ENCODE measurements at regions not wholly inside any gene's neighbourhood (a gene's known extent, or its start where the extent isn't known, plus 50 kb on each side); places are given as distances from the start of the nearest gene placed in this dataset.

DNA sequence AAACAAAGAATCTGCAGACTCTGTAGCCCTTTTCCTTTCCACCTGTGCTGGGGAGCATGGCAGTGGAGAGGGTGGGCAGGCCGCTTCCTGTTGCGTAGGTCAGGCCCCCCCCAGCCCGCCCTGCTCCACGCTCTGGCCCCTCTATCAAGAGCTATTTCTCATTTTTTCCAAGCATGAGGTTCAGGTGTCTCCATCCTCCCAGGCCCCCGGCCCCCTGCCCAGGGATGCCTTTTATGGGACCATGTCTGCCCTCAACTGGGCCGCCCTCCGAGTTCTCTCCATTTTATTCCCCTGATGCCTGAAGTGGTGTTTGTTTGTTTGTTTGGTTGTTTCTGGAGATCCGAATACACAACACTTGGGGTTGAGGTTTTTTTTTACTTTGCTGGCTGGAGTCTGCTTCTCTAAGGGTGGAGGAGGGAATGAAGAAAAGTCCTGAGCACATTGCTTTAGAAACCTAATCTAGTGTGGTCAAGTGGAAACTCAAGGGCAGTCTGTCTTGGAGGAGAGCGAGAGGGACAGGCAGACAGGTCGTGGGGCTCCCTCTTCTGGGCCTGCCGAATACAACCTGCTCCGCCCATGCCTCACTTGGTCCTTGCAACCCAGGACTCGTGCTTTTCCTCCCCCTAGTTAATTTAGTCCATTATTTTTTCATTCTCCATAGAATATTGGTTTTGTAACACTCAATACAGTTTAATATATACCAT lies 176.5 kb upstream of the LYSMD4 start:
- FAIRE-seq: no peak

DNA sequence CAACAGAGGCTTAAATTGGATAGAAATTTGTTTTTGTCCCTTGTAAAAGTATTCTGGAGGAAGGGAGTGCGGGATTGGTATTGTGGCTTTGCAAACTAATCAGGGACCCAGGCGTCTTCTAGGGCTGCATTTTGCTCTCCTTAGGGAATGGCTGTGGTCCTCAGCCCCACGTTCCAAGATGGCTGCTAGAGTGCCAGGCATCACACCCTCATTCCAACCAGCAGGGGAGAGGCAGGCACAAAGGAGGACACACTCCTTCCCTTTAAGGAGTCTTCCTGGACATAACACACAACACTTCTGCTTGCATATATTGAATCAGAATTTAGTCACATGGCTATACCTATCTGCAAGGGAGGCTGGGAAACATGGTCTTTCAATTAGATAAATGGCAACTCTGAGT lies 174.5 kb upstream of the LYSMD4 start:
- Histone ChIP-seq H3K36me3 (ENCODE audit: control insufficient read depth, insufficient read depth, low read length) (no peaks in the 10 kb centered on the region), H3K4me3 (ENCODE audit: low read depth, low read length) (no peak overlapping the region), H3K27me3 (ENCODE audit: control insufficient read depth, insufficient read depth, low read length) (no peaks in the 10 kb centered on the region)
- DNase-seq (ENCODE audit: low read depth) (no peak), FAIRE-seq (no peak)
- no peak for TF ChIP-seq CTCF (IDR thresholded peaks at IDR 0.05; ENCODE audit: insufficient read depth, low read length, severe bottlenecking)

More for the DNA sequence above, 176.5 kb upstream of the LYSMD4 start:
- H3K4me3 ChIP-seq (ENCODE audit: low read depth, low read length): no peak overlapping the region
- DNase-seq (ENCODE audit: low read depth): peak; percentile 5
- TF ChIP-seq CTCF (IDR thresholded peaks at IDR 0.05; ENCODE audit: insufficient read depth, low read length, severe bottlenecking): peak; percentile 38
- no peaks in the 10 kb centered on the region for H3K27me3 ChIP-seq (ENCODE audit: control insufficient read depth, insufficient read depth, low read length)
- no peaks in the 10 kb centered on the region for H3K36me3 ChIP-seq (ENCODE audit: control insufficient read depth, insufficient read depth, low read length)

DNA sequence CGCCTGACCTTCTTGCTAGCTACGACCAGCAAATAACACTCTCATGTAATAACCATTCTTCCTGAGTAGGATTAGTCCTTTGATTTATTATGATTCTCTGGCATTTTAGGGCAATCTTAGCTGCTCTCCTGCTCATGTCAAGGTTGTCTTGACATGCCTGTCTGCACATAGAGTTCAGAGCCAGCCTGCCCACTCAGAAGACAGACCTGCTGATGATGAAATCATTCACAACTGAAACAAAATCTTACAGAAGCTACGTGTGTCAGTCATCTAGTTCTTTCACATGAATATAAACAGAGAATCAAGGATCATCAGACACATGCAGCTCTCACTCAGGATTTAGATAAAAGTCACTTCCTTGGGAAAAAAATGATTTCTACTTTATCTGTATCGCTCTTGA lies 173.6 kb upstream of the LYSMD4 start:
- no peaks in the 10 kb centered on the region for H3K27me3 ChIP-seq (ENCODE audit: control insufficient read depth, insufficient read depth, low read length)
- no peak for FAIRE-seq
- TF ChIP-seq CTCF (IDR thresholded peaks at IDR 0.05; ENCODE audit: insufficient read depth, low read length, severe bottlenecking): no peak

DNA sequence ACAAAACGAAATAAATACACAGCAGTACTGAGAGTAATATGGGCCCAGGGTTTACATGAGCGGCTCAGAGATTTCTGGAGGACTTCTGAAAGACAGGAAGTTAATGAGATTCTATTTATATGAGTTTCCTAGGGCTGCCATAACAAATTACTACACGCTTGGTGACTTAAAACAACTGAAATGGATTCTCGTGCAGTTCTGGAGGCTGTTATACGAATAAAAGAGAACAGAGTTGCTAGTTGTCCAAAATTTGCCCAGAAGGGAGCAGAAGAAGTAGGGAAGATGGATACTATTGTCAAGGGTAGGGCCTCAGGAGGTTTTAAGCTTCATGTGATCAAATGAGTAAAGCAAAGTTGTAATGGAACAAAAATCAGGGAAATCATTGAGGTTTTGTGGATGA lies 173.1 kb upstream of the LYSMD4 start:
- H3K27me3 ChIP-seq (ENCODE audit: control insufficient read depth, insufficient read depth, low read length): no peaks in the 10 kb centered on the region
- H3K4me3 ChIP-seq (ENCODE audit: low read depth, low read length): no peak overlapping the region
- DNase-seq (ENCODE audit: low read depth): no peak
- FAIRE-seq: no peak
- H3K36me3 ChIP-seq (ENCODE audit: control insufficient read depth, insufficient read depth, low read length): no peaks in the 10 kb centered on the region
- TF ChIP-seq CTCF (IDR thresholded peaks at IDR 0.05; ENCODE audit: insufficient read depth, low read length, severe bottlenecking): no peak

More for the DNA sequence above, 173.6 kb upstream of the LYSMD4 start:
- Histone ChIP-seq H3K36me3 (ENCODE audit: control insufficient read depth, insufficient read depth, low read length) (no peaks in the 10 kb centered on the region), H3K4me3 (ENCODE audit: low read depth, low read length) (no peak overlapping the region)
- peak; percentile 40 for DNase-seq (ENCODE audit: low read depth)

DNA sequence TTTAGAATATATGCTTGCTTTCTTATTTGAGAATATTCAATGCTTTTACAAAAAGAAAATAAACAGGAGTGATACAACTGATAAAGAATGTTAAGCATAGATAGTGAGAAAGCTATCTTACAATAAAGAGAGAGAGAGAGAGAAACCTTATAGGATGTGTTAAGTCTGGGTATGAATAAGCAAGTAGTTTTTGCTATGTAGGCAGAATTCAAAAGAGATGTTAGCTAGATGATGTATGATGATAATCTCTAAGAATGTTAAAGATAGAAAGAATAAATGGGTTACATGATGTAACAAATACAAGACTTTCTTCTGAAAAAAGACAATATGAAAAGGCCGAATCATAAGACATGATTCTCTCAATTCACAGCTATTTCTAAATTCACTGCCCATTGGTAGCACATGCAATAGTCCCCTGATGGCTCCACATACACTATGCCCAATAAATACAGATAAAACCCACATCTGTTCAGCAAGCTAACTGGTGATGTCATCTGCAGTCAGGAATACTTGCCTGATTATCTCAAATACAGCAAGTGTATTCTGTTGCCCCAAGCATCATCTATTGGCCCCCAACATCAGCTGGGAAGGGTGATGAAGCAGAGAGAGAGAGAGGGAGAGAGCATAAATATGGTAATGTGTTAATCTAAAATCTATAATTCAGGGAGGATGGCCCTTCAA lies 169.2 kb upstream of the LYSMD4 start:
- no peak for TF ChIP-seq CTCF (IDR thresholded peaks at IDR 0.05; ENCODE audit: insufficient read depth, low read length, severe bottlenecking)
- H3K27me3 ChIP-seq (ENCODE audit: control insufficient read depth, insufficient read depth, low read length): no peaks in the 10 kb centered on the region
- H3K36me3 ChIP-seq (ENCODE audit: control insufficient read depth, insufficient read depth, low read length): no peaks in the 10 kb centered on the region
- FAIRE-seq (no peak), DNase-seq (ENCODE audit: low read depth) (no peak)
- H3K4me3 ChIP-seq (ENCODE audit: low read depth, low read length): no peak overlapping the region

Data from bronchial epithelial cell (primary cell).